Fibroblast of lung (primary cell): ENCODE measurements at regions not wholly inside any gene's neighbourhood (a gene's known extent, or its start where the extent isn't known, plus 50 kb on each side); places are given as distances from the start of the nearest gene placed in this dataset.
"Not testable (repeated sequence)": the region's sequence is repeated elsewhere in the genome, so short reads cannot be mapped to it uniquely, and the experiment has no call there.

Source experiments
- DNase-seq, 2 donors: peaks; one replicate each; pipeline versions ENCODE4 v3.0.0 to v3.0.0-alpha.2; 2010; ENCODE audit warnings: low read depth in 2 of 2
- H2AFZ ChIP-seq: 2 replicates; pipeline ENCODE4 v1.5.1; 2012; ENCODE audit warnings: low read length, control low read depth, inconsistent platforms
- H3K27ac ChIP-seq: 2 replicates; pipeline ENCODE4 v1.5.1; 2011; ENCODE audit warnings: low read length, control low read depth; ENCODE audit not compliant: insufficient read depth
- H3K27me3 ChIP-seq: 2 replicates; pipeline ENCODE4 v1.5.1; 2011; ENCODE audit warnings: mild to moderate bottlenecking, low read length; ENCODE audit not compliant: control insufficient read depth, insufficient read depth
- H3K36me3 ChIP-seq: 2 replicates; pipeline ENCODE4 v1.5.1; 2011; ENCODE audit warnings: low read length; ENCODE audit not compliant: control insufficient read depth, insufficient read depth
- H3K4me1 ChIP-seq: 2 replicates; pipeline ENCODE4 v1.5.1; 2011; ENCODE audit warnings: low read length; ENCODE audit not compliant: control insufficient read depth, insufficient read depth; ENCODE audit errors: extremely low read depth
- H3K4me2 ChIP-seq: 2 replicates; pipeline ENCODE4 v1.5.1; 2011; ENCODE audit warnings: low read length, control low read depth; ENCODE audit not compliant: insufficient read depth; ENCODE audit errors: extremely low read depth
- H3K4me3 ChIP-seq, 4 experiments: fragments of 200-600 bp in 1 of 4; sonication (generic) in 1 of 4; replicated peaks in 1 of 4; 2 replicates each; pipeline ENCODE4 v1.5.1; 2011 to 2016; ENCODE audit warnings: low read length in 4 of 4, low read depth in 3 of 4, mild to moderate bottlenecking in 3 of 4, control low read depth in 2 of 4, inconsistent platforms in 1 of 4, mixed read lengths in 1 of 4; ENCODE audit not compliant: insufficient read depth in 1 of 4; ENCODE audit errors: control extremely low read depth in 1 of 4
- H3K79me2 ChIP-seq: 2 replicates; pipeline ENCODE4 v1.5.1; 2012; ENCODE audit warnings: mild to moderate bottlenecking, low read length, inconsistent platforms; ENCODE audit not compliant: control insufficient read depth, insufficient read depth
- H3K9ac ChIP-seq: 2 replicates; pipeline ENCODE4 v1.5.1; 2011; ENCODE audit warnings: mild to moderate bottlenecking, low read length, control low read depth; ENCODE audit not compliant: insufficient read depth
- H3K9me3 ChIP-seq: 2 replicates; pipeline ENCODE4 v1.5.1; 2012; ENCODE audit warnings: low read depth, low read length; ENCODE audit not compliant: control insufficient read depth, insufficient read depth
- H4K20me1 ChIP-seq: 2 replicates; pipeline ENCODE4 v1.5.1; 2011; ENCODE audit warnings: low read length; ENCODE audit not compliant: control insufficient read depth, insufficient read depth; ENCODE audit errors: extremely low read depth
- EZH2 ChIP-seq: IDR thresholded peaks from 2 replicates; pipeline ENCODE4 v1.5.1; 2012; ENCODE audit warnings: low read length, control low read depth, mild to moderate bottlenecking; ENCODE audit errors: missing control alignments
- TF ChIP-seq, protein P1 (sequence below), 2 donors: IDR thresholded peaks in 1 of 2; conservative IDR thresholded peaks in 1 of 2; 1 replicate in 1 of 2; 2 replicates in 1 of 2; pipeline ENCODE4 v1.5.1; 2011 to 2012; ENCODE audit warnings: low read length in 2 of 2, control low read depth in 1 of 2, inconsistent platforms in 1 of 2, low read depth in 1 of 2, mild to moderate bottlenecking in 1 of 2

- Histone ChIP-seq H3K27ac (no peak overlapping the region), H3K4me2 (no peak overlapping the region), H3K4me1 (no peaks in the 10 kb centered on the region), H4K20me1 (no peaks in the 10 kb centered on the region), H3K9ac (no peak overlapping the region), H3K79me2 (no peaks in the 10 kb centered on the region), H3K27me3 (no peaks in the 10 kb centered on the region), H3K9me3 (no peaks in the 10 kb centered on the region), H3K36me3 (no peaks in the 10 kb centered on the region), H2AFZ (no peak overlapping the region), H3K4me3 (no peak overlapping the region)
- peak; percentile 23 to 27 for DNase-seq
- TF ChIP-seq, protein P1, sequence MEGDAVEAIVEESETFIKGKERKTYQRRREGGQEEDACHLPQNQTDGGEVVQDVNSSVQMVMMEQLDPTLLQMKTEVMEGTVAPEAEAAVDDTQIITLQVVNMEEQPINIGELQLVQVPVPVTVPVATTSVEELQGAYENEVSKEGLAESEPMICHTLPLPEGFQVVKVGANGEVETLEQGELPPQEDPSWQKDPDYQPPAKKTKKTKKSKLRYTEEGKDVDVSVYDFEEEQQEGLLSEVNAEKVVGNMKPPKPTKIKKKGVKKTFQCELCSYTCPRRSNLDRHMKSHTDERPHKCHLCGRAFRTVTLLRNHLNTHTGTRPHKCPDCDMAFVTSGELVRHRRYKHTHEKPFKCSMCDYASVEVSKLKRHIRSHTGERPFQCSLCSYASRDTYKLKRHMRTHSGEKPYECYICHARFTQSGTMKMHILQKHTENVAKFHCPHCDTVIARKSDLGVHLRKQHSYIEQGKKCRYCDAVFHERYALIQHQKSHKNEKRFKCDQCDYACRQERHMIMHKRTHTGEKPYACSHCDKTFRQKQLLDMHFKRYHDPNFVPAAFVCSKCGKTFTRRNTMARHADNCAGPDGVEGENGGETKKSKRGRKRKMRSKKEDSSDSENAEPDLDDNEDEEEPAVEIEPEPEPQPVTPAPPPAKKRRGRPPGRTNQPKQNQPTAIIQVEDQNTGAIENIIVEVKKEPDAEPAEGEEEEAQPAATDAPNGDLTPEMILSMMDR (conservative IDR thresholded peaks at IDR 0.05 in 1 of 2, IDR thresholded peaks at IDR 0.05 in 1 of 2; ENCODE audit: low read depth in 1 of 2, low read length in 2 of 2) = no peak
- no peak for TF ChIP-seq EZH2
Observed at GRCh38 chr11:7869467-7869866, 61.6 kb downstream of the OR10A6 start.

GRCh38 chr11:7861292-7861691 lies 64.5 kb upstream of the OR5P2 start:
- not testable (repeated sequence) for H3K4me2 ChIP-seq, H4K20me1 ChIP-seq, H3K4me1 ChIP-seq, DNase-seq, H3K27ac ChIP-seq, H3K9ac ChIP-seq, H3K4me3 ChIP-seq, H3K9me3 ChIP-seq, H3K27me3 ChIP-seq, H3K36me3 ChIP-seq, H2AFZ ChIP-seq, H3K79me2 ChIP-seq

DNA sequence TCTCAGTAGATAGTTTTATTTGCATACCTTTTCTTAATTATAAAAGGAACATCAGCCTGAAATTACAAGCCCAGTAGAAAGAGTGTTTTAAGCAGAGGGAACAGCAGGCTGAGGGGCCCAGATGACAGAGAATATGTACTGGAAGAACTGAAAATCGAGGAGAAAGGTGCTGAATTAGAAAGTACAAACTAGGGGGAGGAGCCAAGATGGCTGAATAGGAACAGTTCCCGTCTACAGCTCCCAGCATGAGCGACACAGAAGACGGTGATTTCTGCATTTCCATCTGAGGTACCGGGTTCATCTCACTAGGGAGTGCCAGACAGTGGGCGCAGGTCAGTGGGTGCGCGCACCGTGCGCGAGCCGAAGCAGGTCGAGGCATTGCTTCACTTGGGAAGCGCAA lies 64.1 kb upstream of the OR5P2 start:
- H3K27me3 ChIP-seq, H3K27ac ChIP-seq, H3K4me2 ChIP-seq, H3K4me1 ChIP-seq, H3K36me3 ChIP-seq, H3K4me3 ChIP-seq, H2AFZ ChIP-seq, H4K20me1 ChIP-seq, DNase-seq, H3K9me3 ChIP-seq, H3K79me2 ChIP-seq, H3K9ac ChIP-seq: not testable (repeated sequence)

GRCh38 chr11:7858006-7858405 lies 61.3 kb upstream of the OR5P2 start:
- Histone ChIP-seq H3K4me3 (no peak overlapping the region), H3K9ac (no peak overlapping the region)

More at GRCh38 chr11:7858006-7858405, 61.3 kb upstream of the OR5P2 start:
- H3K27ac ChIP-seq = no peak overlapping the region
- no peak for DNase-seq
- H3K79me2 ChIP-seq = no peaks in the 10 kb centered on the region
- H3K9me3 ChIP-seq = no peaks in the 10 kb centered on the region
- no peak overlapping the region for H2AFZ ChIP-seq
- H3K27me3 ChIP-seq = no peaks in the 10 kb centered on the region
- no peaks in the 10 kb centered on the region for H3K36me3 ChIP-seq
- TF ChIP-seq EZH2 = no peak
- TF ChIP-seq, protein P1 (conservative IDR thresholded peaks at IDR 0.05 in 1 of 2, IDR thresholded peaks at IDR 0.05 in 1 of 2; ENCODE audit: low read depth in 1 of 2, low read length in 2 of 2) = no peak
- H4K20me1 ChIP-seq = no peaks in the 10 kb centered on the region
- no peak overlapping the region for H3K4me2 ChIP-seq
- no peaks in the 10 kb centered on the region for H3K4me1 ChIP-seq
